CD4-positive, alpha-beta T cell treated with Interleukin-1 beta for 1 hour (primary cell): ENCODE measurements at regions not wholly inside any gene's neighbourhood (a gene's known extent, or its start where the extent isn't known, plus 50 kb on each side); places are given as distances from the start of the nearest gene placed in this dataset.

ENCODE experiments used
- DNase-seq, 2 donors: peaks; one replicate each; pipeline ENCODE4 v3.0.0-alpha.2; 2020 to 2022

- DNase-seq, result no peak
These were observed 170.7 kb downstream of the DIPK2A start for GRCh38 chr3:144142151-144142840.

DNA sequence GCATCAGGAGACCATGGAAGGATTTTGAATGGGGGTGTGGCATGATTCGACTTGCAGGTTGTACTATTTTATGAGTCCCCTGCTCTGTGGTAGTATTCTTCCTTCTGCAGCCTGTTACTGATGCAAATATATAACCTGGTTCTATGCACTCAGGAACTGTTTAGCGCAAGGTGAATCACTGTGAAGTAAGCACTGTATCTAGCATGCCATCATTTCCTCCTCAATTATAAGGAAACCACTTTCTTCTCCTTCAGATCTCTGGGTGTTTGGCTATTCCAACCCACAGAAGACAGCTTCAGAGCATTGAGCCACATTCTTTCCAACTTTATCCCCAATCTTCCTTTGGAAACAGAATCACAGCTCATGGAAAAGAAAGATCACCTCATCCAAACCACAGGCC, 176.7 kb downstream of the DIPK2A start:
- DNase-seq, result no peak

- no peak for DNase-seq
These were observed 180.4 kb downstream of the DIPK2A start for GRCh38 chr3:144151983-144152382.

GRCh38 chr3:144160627-144161026, 189.0 kb downstream of the DIPK2A start:
- no peak for DNase-seq

DNA sequence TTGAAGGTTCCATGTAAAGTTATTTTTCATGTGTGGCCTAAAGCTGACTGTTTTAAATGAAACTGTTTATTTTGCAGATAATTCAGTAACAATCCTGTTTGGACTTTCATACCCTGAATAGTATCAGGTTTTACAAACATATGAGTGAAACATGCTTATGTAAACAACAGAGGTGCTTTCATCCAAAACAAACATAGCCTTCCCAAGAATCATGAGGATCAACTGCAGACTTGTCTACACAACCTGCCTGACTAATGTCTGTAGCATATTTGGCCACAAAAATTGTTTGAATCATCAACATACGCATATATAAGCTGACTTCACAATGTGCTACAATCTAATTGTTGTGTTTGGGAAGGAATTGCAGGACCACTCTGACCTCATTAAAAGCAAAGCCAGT, 190.4 kb downstream of the DIPK2A start:
- DNase-seq, result no peak

- DNase-seq, result no peak
These were observed 192.7 kb downstream of the DIPK2A start for GRCh38 chr3:144164352-144164751.

- DNase-seq, result no peak
These were observed 193.9 kb downstream of the DIPK2A start for GRCh38 chr3:144165482-144165881.

- no peak for DNase-seq
These were observed 196.0 kb downstream of the DIPK2A start for GRCh38 chr3:144167634-144168033.

DNA sequence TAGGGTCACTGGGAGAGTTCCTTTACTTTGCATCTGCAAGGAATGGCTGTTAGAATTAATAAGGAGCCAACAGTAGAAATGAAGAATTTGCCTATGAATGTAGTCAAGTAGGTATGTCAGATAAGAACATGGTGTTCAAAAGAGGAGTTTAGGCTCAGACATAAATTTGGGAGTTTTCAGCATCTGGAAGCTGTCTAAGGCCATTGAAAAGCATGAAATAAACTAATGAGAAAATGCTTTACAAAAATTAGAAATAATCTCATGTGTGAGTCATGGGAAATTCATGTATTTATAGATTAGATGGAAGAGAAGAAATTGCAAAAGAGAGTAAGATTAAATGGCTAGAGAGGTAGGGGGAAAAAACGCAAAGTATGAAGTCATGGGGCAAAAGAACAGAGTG, 201.9 kb downstream of the DIPK2A start:
- DNase-seq, result no peak

DNA sequence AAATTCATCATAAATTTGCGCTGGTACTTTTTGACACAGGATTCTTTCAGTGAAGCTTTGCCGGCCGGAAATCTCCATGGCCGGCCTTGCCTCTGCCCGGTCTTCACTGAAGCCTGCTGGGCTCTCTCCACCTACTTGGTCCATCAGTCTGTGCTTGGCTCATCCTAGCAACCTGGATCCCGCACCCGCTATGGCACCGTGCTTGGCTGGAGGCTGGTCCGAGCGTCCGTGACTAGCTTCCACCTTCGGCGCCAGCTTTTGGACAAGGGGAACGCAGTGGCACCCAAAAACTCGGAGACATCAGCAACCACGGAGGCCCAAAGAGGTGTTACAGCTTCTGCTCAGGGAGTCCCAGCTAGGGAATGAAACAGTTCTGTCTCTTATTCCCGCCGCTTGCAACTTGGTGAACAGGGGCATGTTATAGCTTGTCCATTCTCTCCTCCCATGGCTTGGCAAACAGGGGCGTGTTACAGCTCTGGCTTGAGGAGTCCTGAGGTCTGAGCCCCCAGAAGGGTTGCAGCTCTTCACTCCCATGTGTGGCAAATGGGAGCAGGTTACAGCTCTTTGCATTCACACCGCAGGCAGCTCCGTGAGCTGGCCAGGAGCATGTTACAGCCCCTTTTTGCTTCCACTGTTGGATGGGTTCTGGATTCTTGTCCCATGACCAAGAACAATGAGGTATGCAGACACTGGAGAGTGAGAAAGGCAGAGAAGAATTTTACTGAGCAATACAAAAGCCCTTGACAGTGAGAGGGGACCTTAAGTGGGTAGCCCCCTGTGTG, 204.2 kb downstream of the DIPK2A start:
- DNase-seq, result no peak

DNA sequence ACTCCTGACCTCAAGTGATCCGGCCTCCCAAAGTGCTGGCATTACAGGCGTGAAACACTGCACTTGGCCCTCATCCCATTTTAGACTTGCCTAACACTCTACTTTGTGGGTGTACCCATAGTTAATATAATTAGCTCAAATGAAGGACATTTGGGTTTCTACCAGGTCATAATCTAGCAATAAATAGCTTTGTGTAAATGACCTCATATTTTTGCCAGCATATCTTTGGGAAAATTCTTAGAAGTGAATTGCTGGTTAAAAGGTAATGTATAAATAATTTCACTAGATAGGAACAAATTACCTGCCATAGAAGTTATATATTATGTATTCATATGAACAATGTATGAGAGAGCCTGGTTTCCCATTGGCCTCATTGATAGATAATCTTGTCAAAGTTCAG, 206.0 kb downstream of the DIPK2A start:
- DNase-seq, result no peak

GRCh38 chr3:144178607-144179006, 207.0 kb downstream of the DIPK2A start:
- DNase-seq, result no peak

- no peak for DNase-seq
These were observed 209.4 kb downstream of the DIPK2A start for GRCh38 chr3:144181062-144181461.

- no peak for DNase-seq
These were observed 210.9 kb downstream of the DIPK2A start for GRCh38 chr3:144182501-144182900.

DNA sequence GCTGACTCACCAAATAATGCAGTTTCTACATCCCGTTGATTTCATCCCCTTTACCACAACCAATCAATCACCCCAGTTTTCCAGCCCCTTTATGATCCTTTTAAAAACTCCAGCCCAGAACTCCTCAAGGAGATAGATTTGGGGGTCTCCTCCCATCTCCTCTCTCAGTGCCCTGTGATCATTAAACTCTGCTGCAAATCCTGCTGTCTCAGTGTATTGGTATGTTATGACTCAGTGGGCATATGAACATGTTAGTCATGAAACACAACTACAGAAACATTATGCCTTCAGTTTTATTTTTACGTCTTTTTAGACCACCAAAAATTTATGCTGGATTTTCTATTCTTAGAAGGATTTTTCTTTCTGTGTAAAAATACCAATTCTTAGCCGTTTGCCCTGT, 213.7 kb downstream of the DIPK2A start:
- no peak for DNase-seq

DNA sequence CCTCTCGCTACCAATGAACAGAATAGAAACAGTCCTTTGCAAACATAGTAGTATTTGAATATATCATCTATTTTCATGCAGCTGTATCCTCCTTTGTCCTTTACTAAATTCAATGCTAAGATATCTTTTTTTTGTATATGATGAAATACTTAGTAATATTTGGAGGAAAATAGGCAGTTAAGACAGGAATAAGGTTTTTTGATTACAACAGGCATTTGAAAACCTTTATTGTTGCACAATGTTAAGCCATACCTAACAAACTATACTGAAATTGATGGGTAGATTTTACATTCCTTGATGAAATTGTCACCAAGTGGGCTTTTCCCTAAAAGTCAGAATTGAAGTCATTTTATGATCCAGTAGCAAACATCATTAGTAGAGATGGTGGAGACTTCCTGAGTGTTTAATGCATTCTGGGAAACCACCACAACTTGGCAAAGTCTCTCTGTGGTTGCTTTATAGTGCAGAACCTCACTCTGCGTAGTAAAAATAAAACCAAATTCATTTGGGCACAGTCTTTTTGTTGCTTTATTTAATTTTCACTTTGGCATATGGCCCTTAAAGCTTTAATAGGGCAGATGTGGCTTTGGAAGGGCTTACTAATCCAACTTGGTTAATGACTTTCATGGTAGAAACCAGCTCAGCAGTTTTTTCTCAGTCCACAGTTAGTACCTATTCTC, 216.0 kb downstream of the DIPK2A start:
- DNase-seq, result no peak

DNA sequence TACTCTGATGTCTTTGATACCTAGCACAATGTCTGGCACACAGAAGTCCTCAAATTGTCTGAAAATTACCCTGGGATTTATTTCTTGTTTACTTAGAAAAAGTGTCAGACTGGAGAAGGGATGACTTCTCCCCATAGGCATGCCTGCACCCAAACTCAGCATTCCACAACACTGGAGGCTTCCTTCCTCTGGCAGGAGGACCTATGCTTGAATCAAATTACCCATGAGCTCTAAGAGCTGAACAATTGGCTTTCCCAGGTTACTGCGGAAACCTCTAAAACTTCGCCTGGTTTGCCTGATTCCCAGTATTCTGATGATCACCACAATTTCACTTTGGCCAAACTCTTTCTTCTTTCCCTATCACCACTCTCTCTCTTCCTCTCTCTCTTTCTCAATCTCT, 217.4 kb downstream of the DIPK2A start:
- no peak for DNase-seq

GRCh38 chr3:144197116-144197515, 225.5 kb downstream of the DIPK2A start:
- no peak for DNase-seq

DNA sequence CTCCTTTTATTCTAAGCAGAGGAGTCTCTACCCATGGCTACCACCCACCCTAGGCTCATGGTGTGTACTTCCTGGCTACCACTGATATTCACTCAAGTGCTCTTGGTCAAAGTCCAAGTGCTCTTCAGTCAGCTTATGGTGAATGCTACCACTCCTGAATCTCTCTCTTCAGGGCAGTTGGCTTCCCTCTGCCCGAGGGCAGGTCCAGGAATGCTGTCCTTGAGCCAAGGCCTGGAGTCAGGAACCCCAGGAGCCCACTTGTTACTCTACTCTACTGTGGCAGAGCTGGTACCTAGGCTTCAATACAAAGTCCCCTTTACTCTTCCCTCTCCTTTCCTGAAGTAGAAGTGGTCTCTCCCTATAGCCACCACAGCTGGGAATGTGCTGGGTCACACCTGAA, 226.0 kb downstream of the DIPK2A start:
- DNase-seq, result no peak

- DNase-seq, result no peak
These were observed 228.4 kb downstream of the DIPK2A start for GRCh38 chr3:144200004-144200403.

GRCh38 chr3:144200466-144200865, 228.8 kb downstream of the DIPK2A start:
- no peak for DNase-seq

DNA sequence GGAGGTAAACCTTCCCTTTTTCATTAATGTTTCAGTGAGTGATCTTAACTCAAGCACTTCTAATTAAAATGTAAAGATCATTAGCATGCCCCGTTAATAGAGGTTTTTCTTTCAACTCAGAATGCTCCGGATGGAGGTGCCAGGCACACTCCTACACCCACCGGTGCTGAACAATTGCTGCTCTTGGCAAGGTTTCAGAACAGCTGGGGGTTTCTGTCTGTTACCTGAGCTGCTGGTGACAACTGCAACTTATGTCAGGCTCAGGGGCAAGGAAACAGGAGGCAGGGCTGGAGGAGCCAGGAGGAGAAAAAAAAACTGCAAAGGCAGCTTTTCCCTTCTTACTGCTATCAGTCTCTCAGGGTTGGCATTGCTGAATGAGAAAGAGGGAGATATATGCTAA, 250.1 kb downstream of the DIPK2A start:
- DNase-seq, result no peak

GRCh38 chr3:144229330-144229729, 257.7 kb downstream of the DIPK2A start:
- no peak for DNase-seq

GRCh38 chr3:144229953-144230352, 258.3 kb downstream of the DIPK2A start:
- DNase-seq, result no peak
